Stimulated activated CD4-positive, alpha-beta T cell treated with anti-CD3 and anti-CD28 coated beads, Interleukin-12 subunit alpha, Interleukin-12 subunit beta, amount 100 ng/mL, for 48 hours (primary cell): ENCODE measurements at regions not wholly inside any gene's neighbourhood (a gene's known extent, or its start where the extent isn't known, plus 50 kb on each side); places are given as distances from the start of the nearest gene placed in this dataset.
"Not testable (repeated sequence)": the region's sequence is repeated elsewhere in the genome, so short reads cannot be mapped to it uniquely, and the experiment has no call there.

ENCODE experiments used
- DNase-seq, 3 donors: peaks; one replicate each; pipeline ENCODE4 v3.0.0-alpha.2; 2020; ENCODE audit warnings: low read depth in 2 of 3, low spot score in 1 of 3

GRCh38 chr1:219320563-219320962 lies 146.9 kb downstream of the LYPLAL1 start:
- DNase-seq = not testable (repeated sequence)

- no peak for DNase-seq
These were observed 145.1 kb downstream of the LYPLAL1 start for GRCh38 chr1:219318826-219319225.

- no peak for DNase-seq
These were observed 144.2 kb downstream of the LYPLAL1 start for GRCh38 chr1:219317762-219318353.

GRCh38 chr1:219316066-219316465 lies 142.4 kb downstream of the LYPLAL1 start:
- DNase-seq = no peak

GRCh38 chr1:219313961-219314360 lies 140.3 kb downstream of the LYPLAL1 start:
- no peak for DNase-seq

GRCh38 chr1:219312967-219313366 lies 139.3 kb downstream of the LYPLAL1 start:
- DNase-seq = no peak

GRCh38 chr1:219310181-219310728 lies 136.6 kb downstream of the LYPLAL1 start:
- no peak for DNase-seq

- no peak for DNase-seq
These were observed 134.7 kb downstream of the LYPLAL1 start for GRCh38 chr1:219308367-219308766.

- no peak for DNase-seq
These were observed 130.8 kb downstream of the LYPLAL1 start for GRCh38 chr1:219304227-219305226.

- no peak for DNase-seq
These were observed 129.0 kb downstream of the LYPLAL1 start for GRCh38 chr1:219302697-219303096.

GRCh38 chr1:219299420-219299819 lies 125.7 kb downstream of the LYPLAL1 start:
- DNase-seq = no peak

- no peak for DNase-seq
These were observed 125.0 kb downstream of the LYPLAL1 start for GRCh38 chr1:219298571-219299148.

GRCh38 chr1:219296430-219297355 lies 123.0 kb downstream of the LYPLAL1 start:
- no peak for DNase-seq

GRCh38 chr1:219294251-219294650 lies 120.6 kb downstream of the LYPLAL1 start:
- no peak for DNase-seq

GRCh38 chr1:219293410-219293809 lies 119.7 kb downstream of the LYPLAL1 start:
- no peak for DNase-seq

GRCh38 chr1:219292999-219293398 lies 119.3 kb downstream of the LYPLAL1 start:
- no peak for DNase-seq

- DNase-seq = no peak
These were observed 118.7 kb downstream of the LYPLAL1 start for GRCh38 chr1:219292341-219292740.

GRCh38 chr1:219289171-219289570 lies 115.5 kb downstream of the LYPLAL1 start:
- DNase-seq = no peak

- DNase-seq = no peak
These were observed 109.9 kb downstream of the LYPLAL1 start for GRCh38 chr1:219283541-219283940.

GRCh38 chr1:219281831-219282230 lies 108.2 kb downstream of the LYPLAL1 start:
- DNase-seq = no peak
